Sigmoid colon (tissue), 4 donors: ENCODE measurements at regions not wholly inside any gene's neighbourhood (a gene's known extent, or its start where the extent isn't known, plus 50 kb on each side); places are given as distances from the start of the nearest gene placed in this dataset.

ENCODE experiments used
- POLR2A ChIP-seq, 2 donors: fragments of 450-650 bp; IDR thresholded peaks; one replicate each; pipeline ENCODE4 v1.6.1; 2016; ENCODE audit warnings: antibody characterized with exemption in 2 of 2, mild to moderate bottlenecking in 2 of 2, moderate library complexity in 2 of 2
- POLR2AphosphoS5 ChIP-seq, 4 donors: sonication (generic); formaldehyde crosslinking; IDR thresholded peaks; one replicate each; pipeline ENCODE4 v1.6.1; 2017; ENCODE audit warnings: antibody characterized with exemption in 4 of 4
- TF ChIP-seq, protein P1 (sequence below), 4 experiments: fragments of 450-650 bp in 3 of 4; fragments of 200-600 bp in 1 of 4; IDR thresholded peaks; one replicate each; pipeline ENCODE4 v1.5.1; 2016 to 2019; ENCODE audit warnings: antibody characterized with exemption in 4 of 4, mild to moderate bottlenecking in 3 of 4, moderate library complexity in 2 of 4

- no peak for TF ChIP-seq POLR2AphosphoS5 (IDR thresholded peaks at IDR 0.05)
- TF ChIP-seq, protein P1, sequence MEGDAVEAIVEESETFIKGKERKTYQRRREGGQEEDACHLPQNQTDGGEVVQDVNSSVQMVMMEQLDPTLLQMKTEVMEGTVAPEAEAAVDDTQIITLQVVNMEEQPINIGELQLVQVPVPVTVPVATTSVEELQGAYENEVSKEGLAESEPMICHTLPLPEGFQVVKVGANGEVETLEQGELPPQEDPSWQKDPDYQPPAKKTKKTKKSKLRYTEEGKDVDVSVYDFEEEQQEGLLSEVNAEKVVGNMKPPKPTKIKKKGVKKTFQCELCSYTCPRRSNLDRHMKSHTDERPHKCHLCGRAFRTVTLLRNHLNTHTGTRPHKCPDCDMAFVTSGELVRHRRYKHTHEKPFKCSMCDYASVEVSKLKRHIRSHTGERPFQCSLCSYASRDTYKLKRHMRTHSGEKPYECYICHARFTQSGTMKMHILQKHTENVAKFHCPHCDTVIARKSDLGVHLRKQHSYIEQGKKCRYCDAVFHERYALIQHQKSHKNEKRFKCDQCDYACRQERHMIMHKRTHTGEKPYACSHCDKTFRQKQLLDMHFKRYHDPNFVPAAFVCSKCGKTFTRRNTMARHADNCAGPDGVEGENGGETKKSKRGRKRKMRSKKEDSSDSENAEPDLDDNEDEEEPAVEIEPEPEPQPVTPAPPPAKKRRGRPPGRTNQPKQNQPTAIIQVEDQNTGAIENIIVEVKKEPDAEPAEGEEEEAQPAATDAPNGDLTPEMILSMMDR (IDR thresholded peaks at IDR 0.05), result no peak
- no peak for TF ChIP-seq POLR2A (IDR thresholded peaks at IDR 0.05)
These were observed 64.8 kb downstream of the NUDT12 start for GRCh38 chr5:103497781-103498180.
